GM23248 (cell line): ENCODE measurements at regions not wholly inside any gene's neighbourhood (a gene's known extent, or its start where the extent isn't known, plus 50 kb on each side); places are given as distances from the start of the nearest gene placed in this dataset.

Experiments
- EZH2 ChIP-seq: fragments of 200-600 bp; sonication (generic); IDR thresholded peaks from 2 replicates; pipeline ENCODE4 v1.6.1; 2018; ENCODE audit warnings: antibody characterized with exemption, mild to moderate bottlenecking; ENCODE audit not compliant: insufficient read depth, poor library complexity, severe bottlenecking
- EZH2phosphoT487 ChIP-seq: fragments of 200-600 bp; sonication (generic); IDR thresholded peaks from 2 replicates; pipeline ENCODE4 v1.6.1; 2018; ENCODE audit warnings: antibody characterized with exemption, moderate library complexity, mild to moderate bottlenecking, low read depth; ENCODE audit not compliant: insufficient read depth

DNA sequence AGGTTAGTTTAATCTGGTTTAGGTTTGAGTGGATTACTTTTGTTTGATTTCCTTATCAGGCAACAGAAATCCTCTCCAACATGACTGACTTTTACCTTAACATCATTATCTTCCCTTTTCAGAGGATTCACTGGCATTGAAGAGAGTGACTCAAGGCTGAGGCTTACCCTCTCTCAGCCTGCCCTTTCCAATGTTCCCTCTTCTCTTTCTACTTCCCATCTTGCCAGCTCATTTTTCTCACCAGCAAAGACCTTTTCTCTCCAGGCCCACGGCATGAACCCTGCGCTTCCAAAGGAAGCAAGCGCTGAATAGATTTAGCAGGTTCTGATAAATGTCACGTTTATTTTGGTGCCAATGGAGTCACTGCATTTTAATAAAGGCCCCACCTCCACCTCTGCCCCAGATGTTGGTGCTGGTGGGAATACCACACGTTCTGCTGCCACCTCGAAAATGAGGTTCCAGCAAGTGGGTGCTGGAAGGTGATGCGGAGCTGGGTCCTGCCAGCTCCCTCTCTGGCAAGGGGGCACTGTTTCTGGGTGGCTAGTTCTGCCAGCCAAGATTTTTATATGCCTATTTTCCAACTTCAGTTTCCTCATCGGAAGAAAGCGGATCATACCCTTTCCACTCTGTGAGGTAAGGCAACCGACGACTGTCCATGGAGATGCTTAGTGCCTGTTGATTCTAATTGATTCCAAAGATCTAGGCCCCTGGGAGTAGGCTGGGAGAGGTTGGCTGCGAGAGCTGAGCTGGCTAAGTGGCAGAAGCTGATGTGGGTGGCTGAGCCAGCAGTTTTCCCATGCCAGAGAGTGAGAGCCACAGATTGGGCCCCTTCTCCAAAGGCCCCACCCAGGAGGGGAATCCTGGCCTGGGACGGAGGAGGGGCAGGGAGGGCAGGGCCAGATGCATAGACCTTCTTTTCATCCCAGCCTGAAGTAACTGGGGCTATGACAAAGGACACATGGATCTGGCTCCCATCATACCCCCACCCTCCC, 87.7 kb upstream of the MAFB start:
- TF ChIP-seq EZH2 (no peak), EZH2phosphoT487 (no peak)
